HG03432 (cell line): ENCODE measurements at regions not wholly inside any gene's neighbourhood (a gene's known extent, or its start where the extent isn't known, plus 50 kb on each side); places are given as distances from the start of the nearest gene placed in this dataset.
A peak's percentile ranks its signal among the peaks of the same experiment; 100 is the strongest.

ENCODE experiments used
- ATAC-seq: cut with Tn5 transposase; IDR thresholded peaks from one replicate; pipeline ENCODE4 v1.9.1; 2021; ENCODE audit warnings: mild to moderate bottlenecking, moderate library complexity; ENCODE audit not compliant: unreplicated experiment

DNA sequence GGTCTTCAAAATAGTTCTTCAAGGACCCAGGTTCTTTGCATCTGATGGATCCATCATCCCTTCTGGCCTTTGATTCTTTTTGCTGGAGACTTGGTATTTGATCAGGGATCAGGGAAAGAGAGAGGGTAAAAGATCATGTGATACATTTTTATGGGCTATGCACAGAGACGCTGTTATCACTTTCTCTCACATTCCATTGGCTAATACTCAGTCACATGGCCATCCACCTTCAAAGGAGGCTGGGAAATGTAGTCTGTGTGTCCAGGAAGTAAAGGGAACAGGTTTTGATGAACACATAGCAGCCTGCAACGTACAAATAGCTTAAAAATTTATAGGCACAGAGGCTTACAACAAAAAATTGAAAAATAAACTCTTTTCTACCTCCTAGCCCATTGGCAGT lies 629.6 kb upstream of the FANCL start:
- ATAC-seq, result peak; percentile 59

GRCh38 chr2:58866946-58867345 lies 625.8 kb upstream of the FANCL start:
- ATAC-seq, result no peak

- ATAC-seq, result no peak
These were observed 625.4 kb upstream of the FANCL start for GRCh38 chr2:58866527-58866926.

GRCh38 chr2:58866040-58866439 lies 624.9 kb upstream of the FANCL start:
- ATAC-seq, result peak; percentile 53

GRCh38 chr2:58865436-58865835 lies 624.3 kb upstream of the FANCL start:
- ATAC-seq, result peak; percentile 56

- peak; percentile 52 for ATAC-seq
These were observed 621.1 kb upstream of the FANCL start for GRCh38 chr2:58862244-58862643.

- no peak for ATAC-seq
These were observed 619.5 kb upstream of the FANCL start for GRCh38 chr2:58860586-58860985.

GRCh38 chr2:58856100-58856499 lies 615.0 kb upstream of the FANCL start:
- no peak for ATAC-seq

DNA sequence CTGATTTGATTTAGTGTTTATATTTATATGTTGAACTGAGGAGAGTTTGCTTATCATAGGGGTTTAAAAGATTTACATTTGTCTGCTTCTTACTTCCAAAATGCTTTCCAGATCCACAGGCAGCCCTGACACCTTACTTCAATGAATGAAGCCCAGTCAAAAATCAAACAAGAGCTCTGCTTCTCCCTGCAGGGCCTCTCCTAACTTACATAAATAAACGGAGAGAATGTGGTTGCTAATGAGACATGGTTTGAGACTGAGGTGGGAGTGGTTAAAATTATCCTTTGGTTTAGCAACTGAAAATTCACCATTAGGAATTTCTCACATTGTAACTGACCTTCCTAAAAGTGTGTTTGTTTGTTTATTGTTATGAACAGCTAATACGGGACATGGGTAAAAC lies 612.3 kb upstream of the FANCL start:
- no peak for ATAC-seq

DNA sequence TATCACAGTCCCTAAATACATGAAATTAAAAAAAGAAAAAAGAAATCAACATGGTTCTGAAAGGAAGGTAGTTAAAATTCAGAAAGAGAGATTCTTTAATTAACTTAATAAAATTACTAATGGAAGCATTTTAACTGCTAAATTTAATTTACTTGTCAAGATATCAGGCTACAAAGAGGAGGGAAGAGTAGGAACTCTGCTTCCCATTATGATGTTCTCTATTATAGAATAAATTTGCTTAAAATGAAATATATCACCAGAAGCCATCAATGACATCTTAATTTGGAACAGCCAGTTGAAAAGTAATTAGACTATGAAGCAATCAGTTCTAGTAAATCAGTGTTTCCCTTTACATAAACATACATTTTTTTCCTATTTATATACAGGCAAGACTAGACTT lies 611.8 kb upstream of the FANCL start:
- ATAC-seq, result no peak

- ATAC-seq, result no peak
These were observed 611.1 kb upstream of the FANCL start for GRCh38 chr2:58852243-58852642.

DNA sequence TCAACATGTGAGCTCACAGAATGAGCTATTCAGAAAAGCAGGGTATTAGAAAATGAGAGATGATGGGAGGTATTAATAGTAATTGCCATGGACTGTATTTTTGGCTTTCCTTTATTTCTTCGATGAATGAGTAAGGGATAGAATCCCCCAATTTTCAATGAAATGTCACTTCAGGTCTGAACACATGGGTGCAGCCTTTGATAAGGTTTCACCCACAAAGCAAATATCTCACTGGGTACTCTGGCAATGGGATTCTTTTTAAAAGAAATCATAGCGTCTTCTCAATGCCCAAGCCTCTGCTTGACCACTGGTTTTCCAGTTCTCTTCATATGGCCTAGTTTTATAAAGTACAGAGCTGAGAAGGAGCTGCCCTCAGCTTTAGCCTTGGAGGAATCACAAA lies 610.5 kb upstream of the FANCL start:
- ATAC-seq, result no peak

DNA sequence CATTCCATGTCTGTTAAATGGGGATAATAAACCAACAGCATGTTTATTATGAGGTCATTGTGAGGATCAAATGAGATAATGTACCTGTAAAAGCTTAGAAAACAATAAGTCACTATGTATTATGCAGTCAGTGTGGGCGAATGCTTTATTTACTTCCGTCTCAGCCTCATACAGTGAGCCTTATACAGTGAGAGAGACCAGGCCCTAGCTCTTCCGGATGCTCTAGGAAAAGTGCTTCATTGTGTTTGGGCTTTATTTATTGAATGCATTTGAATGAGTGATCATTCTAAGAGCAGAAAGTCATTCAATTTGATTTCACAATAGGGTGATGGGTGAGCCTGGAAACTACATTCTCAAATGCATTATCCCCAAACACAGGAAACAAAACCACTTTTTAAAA lies 603.9 kb upstream of the FANCL start:
- no peak for ATAC-seq

GRCh38 chr2:58842501-58843155 lies 601.5 kb upstream of the FANCL start:
- no peak for ATAC-seq

GRCh38 chr2:58834404-58834803 lies 593.3 kb upstream of the FANCL start:
- ATAC-seq, result no peak

- ATAC-seq, result no peak
These were observed 585.7 kb upstream of the FANCL start for GRCh38 chr2:58826795-58827194.

- ATAC-seq, result no peak
These were observed 571.7 kb upstream of the FANCL start for GRCh38 chr2:58812771-58813344.

GRCh38 chr2:58805126-58805525 lies 564.0 kb upstream of the FANCL start:
- ATAC-seq, result no peak

DNA sequence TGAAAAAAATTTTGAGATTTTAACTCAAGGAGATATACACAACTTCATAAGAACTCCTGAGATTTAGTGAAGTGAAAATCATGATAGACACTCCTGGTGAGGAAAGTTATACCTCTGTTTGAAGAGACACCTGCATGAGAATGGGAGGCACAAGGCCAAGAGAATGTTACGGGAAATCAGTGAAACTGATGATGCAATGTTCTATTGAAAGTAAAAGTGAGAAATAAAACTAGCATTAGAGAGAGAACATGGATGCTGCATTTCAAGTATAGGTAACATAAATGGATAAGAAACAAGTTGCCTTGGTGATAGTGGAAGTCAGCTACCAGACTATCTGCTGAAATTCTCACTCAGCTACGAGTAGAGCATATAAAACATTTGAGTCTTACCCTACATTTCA lies 562.1 kb upstream of the FANCL start:
- peak; percentile 69 for ATAC-seq

DNA sequence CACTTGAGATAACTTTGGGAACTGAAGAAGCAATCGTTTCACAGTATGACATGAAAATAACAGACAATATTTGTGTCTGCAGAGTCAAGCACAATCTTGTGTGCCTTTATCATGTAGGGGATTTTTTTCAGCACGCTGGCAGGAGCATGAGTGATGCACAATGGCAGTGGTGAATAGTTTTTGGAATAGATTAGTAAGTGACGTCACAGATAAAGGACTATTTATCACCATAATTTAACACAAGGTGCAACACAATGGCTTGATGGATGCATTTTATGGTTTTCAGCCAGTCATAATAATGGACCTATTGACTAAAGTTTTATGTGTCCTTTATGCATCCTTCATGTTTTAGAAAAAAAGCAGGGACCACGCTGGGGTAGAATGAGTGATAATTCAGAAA lies 559.8 kb upstream of the FANCL start:
- no peak for ATAC-seq

GRCh38 chr2:58798676-58799208 lies 557.6 kb upstream of the FANCL start:
- ATAC-seq, result no peak

DNA sequence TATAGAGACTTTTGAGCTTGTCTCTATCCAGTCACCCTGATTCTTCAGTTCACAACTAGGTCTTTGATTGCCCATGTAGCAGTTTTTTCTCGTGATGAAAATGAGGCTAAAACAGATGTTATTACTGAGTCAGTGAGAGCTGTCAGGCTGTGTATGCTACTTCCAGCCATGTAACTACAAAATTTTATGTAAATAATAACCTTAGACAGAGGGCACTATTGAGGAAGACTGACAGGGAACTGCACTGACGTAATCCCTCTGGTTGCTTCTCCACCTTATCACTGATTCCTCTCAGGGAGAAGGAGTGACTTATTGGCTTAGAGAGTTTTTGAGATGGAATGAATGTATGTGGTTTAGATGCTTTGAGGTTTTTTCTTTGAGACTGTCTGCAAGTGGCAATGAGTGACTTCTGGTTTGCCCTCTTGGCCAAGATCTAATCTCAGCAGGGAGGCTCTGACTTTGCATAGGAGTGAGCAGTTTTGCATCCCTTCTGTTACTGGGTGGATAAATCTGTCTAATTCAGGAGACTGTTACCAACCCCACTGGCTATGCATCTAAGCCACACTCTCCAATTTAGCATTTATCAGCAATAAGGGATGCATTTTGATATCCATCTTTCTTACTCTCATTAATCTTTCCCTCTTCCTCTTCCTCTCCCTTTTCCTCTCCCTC lies 555.2 kb upstream of the FANCL start:
- no peak for ATAC-seq
